ENCODE measurements at regions not wholly inside any gene's neighbourhood (a gene's known extent, or its start where the extent isn't known, plus 50 kb on each side); places are given as distances from the start of the nearest gene placed in this dataset.

- TF ChIP-seq SUZ12 (IDR thresholded peaks at IDR 0.05; ENCODE audit: extremely low read depth, insufficient read depth, insufficient read length) (no peak), YY1 (IDR thresholded peaks at IDR 0.05; ENCODE audit: insufficient read depth, insufficient read length) (no peak)
Measured at GRCh38 chr4:120293341-120293740, 226.7 kb upstream of the MAD2L1 start.
